ENCODE measurements at regions not wholly inside any gene's neighbourhood (a gene's known extent, or its start where the extent isn't known, plus 50 kb on each side); places are given as distances from the start of the nearest gene placed in this dataset.

GRCh38 chr12:67764055-67764454 lies 115.5 kb downstream of the DYRK2 start (continued):
- no peak for TF ChIP-seq GTF2F1 (IDR thresholded peaks at IDR 0.05; ENCODE audit: low read length)
- TF ChIP-seq SOX5 (CRISPR knock-in tag; IDR thresholded peaks at IDR 0.05; ENCODE audit: borderline replicate concordance), result no peak
- TF ChIP-seq ADNP (CRISPR knock-in tag; IDR thresholded peaks at IDR 0.05), result no peak
- TF ChIP-seq MATR3 (CRISPR knock-in tag; IDR thresholded peaks at IDR 0.05), result no peak

- no peak overlapping the region for H3K27ac ChIP-seq (ENCODE audit: extremely low read length, insufficient read depth, low read length)
- no peaks in the 10 kb centered on the region for H3K36me3 ChIP-seq (replicated peaks in 1 of 2; ENCODE audit: control insufficient read depth in 1 of 2, insufficient read depth in 2 of 2, low read length in 2 of 2)
- ChIA-PET CTCF (ENCODE audit: low intra/inter-chr PET ratio, low total read pairs) (no interaction called here), POLR2A (no interaction called here)
- FAIRE-seq (no peak), ATAC-seq (no peak), DNase-seq (ENCODE audit: low spot score) (no peak)
- WGBS (ENCODE audit: low lambda C conversion rate), result 8% methylated on average over 5 of the region's 5 CpGs
- no peaks in the 10 kb centered on the region for H3K79me2 ChIP-seq (ENCODE audit: insufficient read depth, low read length)
- no peak overlapping the region for H3K4me2 ChIP-seq (ENCODE audit: low read depth, low read length)
- H3K27me3 ChIP-seq (ENCODE audit: control insufficient read depth in 1 of 2, insufficient read depth in 2 of 2, low read length in 2 of 2), result no peaks in the 10 kb centered on the region; a peak in 2 of 5 replicates
- no peak overlapping the region for H2AFZ ChIP-seq (ENCODE audit: low read length)
- no TSS peak for BruUV-seq (replicated peaks)
- H3K9ac ChIP-seq (ENCODE audit: insufficient read depth, low read depth, low read length), result no peak overlapping the region
- no peaks in the 10 kb centered on the region for H3K4me1 ChIP-seq (ENCODE audit: insufficient read depth, low read length)
- no peaks in the 10 kb centered on the region for H3K9me3 ChIP-seq (ENCODE audit: low read length)
- intact Hi-C loops (cut with micrococcal nuclease; ENCODE audit: unreplicated experiment), result no loop called here
- in situ Hi-C loops (cut with HindIII; ENCODE audit: extremely low pct_ligation_motif_present, low pct_unique_long_range_greater_than_20kb), result no loop called here
- no peaks in the 10 kb centered on the region for H4K20me1 ChIP-seq (ENCODE audit: insufficient read depth, low read length)
- TF ChIP-seq U2AF2 (IDR thresholded peaks at IDR 0.05; ENCODE audit: low read depth, low read length), result no peak
- no peak overlapping the region for H3K4me3 ChIP-seq (replicated peaks in 1 of 3; ENCODE audit: insufficient read depth in 1 of 3, low read depth in 2 of 3, low read length in 3 of 3)
Measured at GRCh38 chr12:67764946-67765619, 116.5 kb downstream of the DYRK2 start.

GRCh38 chr12:67765776-67766766 lies 117.5 kb downstream of the DYRK2 start:
- Histone ChIP-seq H3K27me3 (ENCODE audit: control insufficient read depth in 1 of 2, insufficient read depth in 2 of 2, low read length in 2 of 2) (no peaks in the 10 kb centered on the region; a peak in 2 of 5 replicates), H3K4me2 (ENCODE audit: low read depth, low read length) (no peak overlapping the region), H3K9me3 (ENCODE audit: low read length) (no peaks in the 10 kb centered on the region), H3K36me3 (replicated peaks in 1 of 2; ENCODE audit: control insufficient read depth in 1 of 2, insufficient read depth in 2 of 2, low read length in 2 of 2) (no peaks in the 10 kb centered on the region), H3K79me2 (ENCODE audit: insufficient read depth, low read length) (no peaks in the 10 kb centered on the region), H3K4me1 (ENCODE audit: insufficient read depth, low read length) (no peaks in the 10 kb centered on the region), H3K9ac (ENCODE audit: insufficient read depth, low read depth, low read length) (no peak overlapping the region), H4K20me1 (ENCODE audit: insufficient read depth, low read length) (no peaks in the 10 kb centered on the region), H3K4me3 (replicated peaks in 1 of 3; ENCODE audit: insufficient read depth in 1 of 3, low read depth in 2 of 3, low read length in 3 of 3) (no peak overlapping the region), H3K27ac (ENCODE audit: extremely low read length, insufficient read depth, low read length) (no peak overlapping the region), H2AFZ (ENCODE audit: low read length) (no peak overlapping the region)
- in situ Hi-C loops (cut with HindIII; ENCODE audit: extremely low pct_ligation_motif_present, low pct_unique_long_range_greater_than_20kb), result no loop called here
- ChIA-PET POLR2A (no interaction called here), CTCF (ENCODE audit: low intra/inter-chr PET ratio, low total read pairs) (no interaction called here)
- no peak for ATAC-seq
- WGBS (ENCODE audit: low lambda C conversion rate), result 12% methylated on average over 7 of the region's 7 CpGs
- intact Hi-C loops (cut with micrococcal nuclease; ENCODE audit: unreplicated experiment), result no loop called here
- no TSS peak for BruUV-seq (replicated peaks)
- no peak for DNase-seq (ENCODE audit: low spot score)
- no peak for FAIRE-seq
- TF ChIP-seq ZNF607 (CRISPR knock-in tag; IDR thresholded peaks at IDR 0.05; ENCODE audit: borderline replicate concordance), result no peak
- TF ChIP-seq ZNF629 (CRISPR knock-in tag; conservative IDR thresholded peaks at IDR 0.05), result no peak
- TF ChIP-seq MED8 (CRISPR knock-in tag; IDR thresholded peaks at IDR 0.05; ENCODE audit: insufficient replicate concordance), result no peak
- no peak for TF ChIP-seq YEATS4 (CRISPR knock-in tag; IDR thresholded peaks at IDR 0.05; ENCODE audit: borderline replicate concordance)
- TF ChIP-seq HES4 (CRISPR knock-in tag; IDR thresholded peaks at IDR 0.05; ENCODE audit: borderline replicate concordance), result no peak
- TF ChIP-seq MNT (IDR thresholded peaks at IDR 0.05), result no peak
- TF ChIP-seq IRF2 (CRISPR knock-in tag; IDR thresholded peaks at IDR 0.05), result no peak
